WI38 (cell line): ENCODE measurements at regions not wholly inside any gene's neighbourhood (a gene's known extent, or its start where the extent isn't known, plus 50 kb on each side); places are given as distances from the start of the nearest gene placed in this dataset.

Experiments used
- H3K4me3 ChIP-seq: 2 replicates; pipeline ENCODE4 v1.5.1; 2011; ENCODE audit warnings: low read depth, mild to moderate bottlenecking, control low read depth, low read length
- TF ChIP-seq, protein P1 (sequence below): IDR thresholded peaks from 2 replicates; pipeline ENCODE4 v1.5.1; 2012; ENCODE audit warnings: low read depth, mild to moderate bottlenecking, control low read depth, low read length

DNA sequence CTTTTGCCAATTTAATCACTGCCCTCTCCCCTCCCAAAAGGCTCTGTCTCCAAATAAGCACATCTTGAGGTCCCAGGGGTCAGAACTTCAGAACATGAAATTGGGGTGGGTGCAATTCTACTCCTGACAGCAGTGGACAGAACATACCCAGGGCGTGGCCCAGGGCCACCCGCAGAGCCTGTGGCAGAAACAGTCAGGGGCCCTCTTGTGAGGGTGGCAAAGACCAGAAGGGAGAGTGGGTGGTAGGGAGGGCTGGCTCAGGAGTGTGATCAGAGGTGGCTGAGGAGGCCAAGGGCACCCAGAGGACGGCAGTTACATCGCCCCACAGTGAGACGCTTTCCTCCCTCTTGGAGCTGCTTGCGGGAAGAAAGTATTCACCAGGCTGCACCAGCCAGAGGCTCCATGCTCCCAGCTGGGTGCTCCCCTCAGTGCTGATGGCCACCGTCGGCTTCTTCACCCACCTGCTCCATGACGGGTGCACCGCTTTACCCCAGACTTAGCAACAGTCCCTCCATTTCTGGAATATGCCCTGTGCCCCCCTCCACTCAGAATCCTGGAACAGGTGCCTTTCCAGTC, 1388.0 kb downstream of the BRD1 start:
- no peak overlapping the region for H3K4me3 ChIP-seq
- TF ChIP-seq, protein P1, sequence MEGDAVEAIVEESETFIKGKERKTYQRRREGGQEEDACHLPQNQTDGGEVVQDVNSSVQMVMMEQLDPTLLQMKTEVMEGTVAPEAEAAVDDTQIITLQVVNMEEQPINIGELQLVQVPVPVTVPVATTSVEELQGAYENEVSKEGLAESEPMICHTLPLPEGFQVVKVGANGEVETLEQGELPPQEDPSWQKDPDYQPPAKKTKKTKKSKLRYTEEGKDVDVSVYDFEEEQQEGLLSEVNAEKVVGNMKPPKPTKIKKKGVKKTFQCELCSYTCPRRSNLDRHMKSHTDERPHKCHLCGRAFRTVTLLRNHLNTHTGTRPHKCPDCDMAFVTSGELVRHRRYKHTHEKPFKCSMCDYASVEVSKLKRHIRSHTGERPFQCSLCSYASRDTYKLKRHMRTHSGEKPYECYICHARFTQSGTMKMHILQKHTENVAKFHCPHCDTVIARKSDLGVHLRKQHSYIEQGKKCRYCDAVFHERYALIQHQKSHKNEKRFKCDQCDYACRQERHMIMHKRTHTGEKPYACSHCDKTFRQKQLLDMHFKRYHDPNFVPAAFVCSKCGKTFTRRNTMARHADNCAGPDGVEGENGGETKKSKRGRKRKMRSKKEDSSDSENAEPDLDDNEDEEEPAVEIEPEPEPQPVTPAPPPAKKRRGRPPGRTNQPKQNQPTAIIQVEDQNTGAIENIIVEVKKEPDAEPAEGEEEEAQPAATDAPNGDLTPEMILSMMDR, result no peak

DNA sequence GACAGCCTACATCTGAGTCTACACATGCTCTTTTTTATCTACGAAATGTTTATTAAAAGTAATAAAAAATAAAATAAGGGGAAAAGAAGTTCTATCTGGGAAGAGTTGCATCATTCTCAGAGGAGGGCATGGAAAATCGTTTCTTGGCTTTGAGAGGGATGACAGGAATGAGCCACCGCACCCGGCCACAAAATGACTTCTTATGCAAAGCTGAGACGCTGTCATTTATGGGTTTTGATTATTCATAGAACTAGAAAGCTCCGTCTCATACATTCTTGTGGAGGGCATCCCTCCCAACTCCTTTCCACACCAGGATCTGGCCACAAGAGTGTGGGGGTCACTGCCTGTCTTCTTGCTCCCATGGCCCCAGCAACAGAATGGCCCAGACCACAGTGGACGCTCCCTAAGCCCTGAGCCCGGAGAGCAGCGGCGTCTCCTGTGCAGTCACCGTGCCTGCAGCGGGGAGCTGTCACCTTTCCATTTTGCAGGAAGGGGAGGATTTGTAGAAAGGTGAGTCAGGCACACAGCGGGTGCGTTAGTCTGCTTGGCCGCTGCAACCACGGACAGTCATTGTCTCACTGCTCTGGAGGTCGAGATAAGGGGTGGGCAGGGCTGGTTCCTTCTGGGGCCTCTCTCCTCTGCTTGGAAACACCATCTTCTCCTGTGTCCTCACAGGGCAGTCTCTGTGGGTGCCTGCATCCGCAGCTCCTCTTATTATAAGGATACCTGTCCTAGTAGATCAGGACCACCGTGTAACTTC, 1388.7 kb downstream of the BRD1 start:
- TF ChIP-seq, protein P1, result no peak
- no peak overlapping the region for H3K4me3 ChIP-seq

DNA sequence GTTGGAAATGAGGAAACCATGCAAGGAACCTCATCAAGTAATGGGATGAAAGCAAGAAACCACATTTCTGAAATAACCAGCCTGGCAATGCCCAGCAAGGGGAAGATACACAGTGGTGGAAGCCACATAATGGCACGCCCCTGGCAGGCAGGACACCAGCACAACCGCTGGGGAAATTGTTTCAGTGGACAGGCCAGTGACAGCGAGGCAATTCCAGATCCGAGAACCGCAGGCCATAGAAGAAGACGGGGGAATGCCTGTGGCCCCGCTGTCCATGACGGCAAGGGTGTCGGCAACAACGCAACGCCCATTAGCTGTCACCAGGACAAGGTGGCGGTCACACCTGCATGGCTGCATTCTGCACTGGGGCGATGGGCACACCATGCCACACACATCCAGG, 1389.6 kb downstream of the BRD1 start:
- TF ChIP-seq, protein P1, result no peak
- H3K4me3 ChIP-seq, result no peak overlapping the region

DNA sequence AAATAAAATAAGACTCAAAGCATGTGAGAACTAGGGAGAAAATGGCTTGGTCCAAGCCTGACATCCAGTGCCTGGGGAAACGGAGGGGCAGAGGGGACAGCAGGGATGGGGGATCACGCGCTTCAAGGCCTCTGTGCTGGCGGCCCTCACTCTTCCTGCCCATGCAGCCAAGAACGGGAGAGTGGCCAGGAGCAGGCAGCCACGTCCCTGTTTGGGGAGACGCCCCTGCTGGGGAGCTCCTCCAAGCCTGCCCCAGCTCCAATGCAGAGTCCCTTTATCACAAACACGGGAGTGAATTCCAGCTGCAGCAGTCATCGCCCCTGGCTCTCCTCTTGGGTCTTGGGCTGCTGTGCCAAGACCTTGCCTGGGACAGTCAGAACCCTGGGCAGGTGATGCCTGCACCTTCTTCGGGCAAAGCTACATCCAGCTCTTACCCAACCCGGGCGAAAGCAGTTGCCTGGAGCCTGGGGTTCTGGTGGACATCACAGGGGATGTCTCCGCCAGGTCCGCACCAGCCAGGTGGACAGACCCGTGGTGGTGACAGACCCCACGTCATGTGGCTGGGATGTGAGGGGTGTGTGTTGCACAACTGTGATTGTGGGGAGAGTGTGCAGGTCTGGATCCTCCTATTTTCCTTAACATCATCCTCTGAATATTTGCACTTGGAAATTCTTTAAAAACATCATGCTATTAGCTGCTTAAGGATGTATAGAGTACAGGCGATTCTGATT, 1391.3 kb downstream of the BRD1 start:
- TF ChIP-seq, protein P1, result no peak
- no peak overlapping the region for H3K4me3 ChIP-seq

DNA sequence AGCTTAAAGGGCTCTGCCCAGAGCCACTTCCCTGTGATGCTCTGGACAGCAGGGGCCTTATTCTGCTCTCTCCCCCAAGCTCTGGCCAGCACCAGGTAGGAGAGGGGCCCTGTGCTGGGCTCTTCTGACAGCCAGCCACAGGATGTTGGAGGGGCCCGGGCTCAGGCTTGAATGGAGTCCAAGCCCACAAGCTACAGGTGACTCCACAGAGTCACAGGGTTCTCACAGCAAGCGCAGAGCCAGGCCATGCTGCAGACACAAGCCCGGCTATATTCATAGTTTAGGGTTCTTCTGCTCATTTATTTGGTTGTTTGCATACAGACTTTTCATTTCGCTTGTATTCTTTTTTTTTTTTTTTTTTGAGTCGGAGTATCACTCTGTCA, 1392.8 kb downstream of the BRD1 start:
- TF ChIP-seq, protein P1, result no peak

DNA sequence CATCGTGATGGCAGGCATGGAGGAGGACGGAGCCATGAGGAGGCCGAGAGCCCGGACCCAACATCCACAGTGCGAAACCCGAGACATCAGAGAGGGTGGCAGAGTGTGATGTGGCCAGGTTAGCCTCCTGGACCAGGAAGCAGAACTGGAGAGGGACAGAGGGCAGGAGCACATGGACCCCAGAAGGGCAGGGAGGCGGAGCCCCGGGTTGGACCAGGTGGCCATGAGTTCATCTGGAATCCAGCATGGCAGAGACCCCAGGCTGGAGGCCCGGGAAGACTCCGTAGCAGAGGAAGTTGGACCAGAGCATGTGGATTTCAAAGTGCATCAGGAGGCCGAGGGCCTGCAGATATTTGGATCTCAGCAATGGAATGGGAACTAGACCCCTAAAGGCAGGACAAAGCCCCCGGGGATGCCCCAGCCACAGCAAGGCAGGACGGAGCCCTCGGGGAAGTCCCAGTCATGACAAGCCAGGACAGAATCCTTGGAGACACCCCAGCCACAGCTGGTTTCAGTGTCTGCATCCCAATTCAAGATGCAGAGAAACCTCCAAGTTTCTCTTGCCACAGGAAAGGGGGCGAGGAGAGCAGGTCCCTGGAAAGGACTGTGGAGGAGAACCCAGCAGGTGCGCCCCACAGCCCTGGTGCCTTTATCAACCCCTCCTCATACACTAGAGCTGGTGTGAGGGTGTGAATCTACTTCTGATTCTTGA, 1393.4 kb downstream of the BRD1 start:
- TF ChIP-seq, protein P1, result no peak
- H3K4me3 ChIP-seq, result no peak overlapping the region

More for the DNA sequence above, 1392.8 kb downstream of the BRD1 start:
- no peak overlapping the region for H3K4me3 ChIP-seq
